ENCODE measurements at regions not wholly inside any gene's neighbourhood (a gene's known extent, or its start where the extent isn't known, plus 50 kb on each side); places are given as distances from the start of the nearest gene placed in this dataset.

- no peak overlapping the region for H2BK15ac ChIP-seq (replicated peaks; ENCODE audit: low read depth)
- H4K8ac ChIP-seq (ENCODE audit: low read depth, low read length): no peak overlapping the region
- WGBS (ENCODE audit: extremely low coverage, insufficient coverage, low lambda C conversion rate): no CpG with 5 or more reads among the region's 9 CpGs
- H3K27ac ChIP-seq (ENCODE audit: low read depth, low read length): no peak overlapping the region
- H3K79me1 ChIP-seq (ENCODE audit: low read length): no peaks in the 10 kb centered on the region
- no peak overlapping the region for H3K56ac ChIP-seq (ENCODE audit: low read length)
- H3K4me3 ChIP-seq (ENCODE audit: low read length): no peak overlapping the region
- H3K4me2 ChIP-seq (ENCODE audit: low read length): no peak overlapping the region
- no peak overlapping the region for H4K5ac ChIP-seq (ENCODE audit: low read length)
- DNase-seq: no peak
- H3K4me1 ChIP-seq (ENCODE audit: control insufficient read depth, low read depth, low read length): peaks cover 2% of the 10 kb centered on the region
- no peak overlapping the region for H2BK5ac ChIP-seq (ENCODE audit: low read length)
- no peaks in the 10 kb centered on the region for H3K36me3 ChIP-seq (ENCODE audit: control insufficient read depth, insufficient read depth, low read length)
- no peak overlapping the region for H3K9ac ChIP-seq (ENCODE audit: low read length)
- no peak overlapping the region for H3K23ac ChIP-seq (ENCODE audit: low read length)
- no peak overlapping the region for H2AK5ac ChIP-seq (ENCODE audit: low read length)
- no peak overlapping the region for H3K18ac ChIP-seq (ENCODE audit: low read length)
- H2BK120ac ChIP-seq (ENCODE audit: low read depth, low read length): no peak overlapping the region
- H3K4ac ChIP-seq (ENCODE audit: low read depth, low read length): no peak overlapping the region
- H3K79me2 ChIP-seq (ENCODE audit: control insufficient read depth, insufficient read depth, low read length): no peaks in the 10 kb centered on the region
- no peaks in the 10 kb centered on the region for H3K27me3 ChIP-seq (ENCODE audit: insufficient read depth, low read length, poor library complexity)
Observed at GRCh38 chr19:30268601-30269000, 103.6 kb upstream of the ZNF536 start.

- no peak overlapping the region for H3K4ac ChIP-seq (ENCODE audit: low read depth, low read length)
- no peak overlapping the region for H3K18ac ChIP-seq (ENCODE audit: low read length)
- no peaks in the 10 kb centered on the region for H3K36me3 ChIP-seq (ENCODE audit: control insufficient read depth, insufficient read depth, low read length)
- H4K5ac ChIP-seq (ENCODE audit: low read length): no peak overlapping the region
- no peak overlapping the region for H3K4me3 ChIP-seq (ENCODE audit: low read length)
- no peak overlapping the region for H4K8ac ChIP-seq (ENCODE audit: low read depth, low read length)
- no peak overlapping the region for H2BK120ac ChIP-seq (ENCODE audit: low read depth, low read length)
- no peak overlapping the region for H3K56ac ChIP-seq (ENCODE audit: low read length)
- H3K27ac ChIP-seq (ENCODE audit: low read depth, low read length): no peak overlapping the region
- H2BK5ac ChIP-seq (ENCODE audit: low read length): no peak overlapping the region
- H3K4me2 ChIP-seq (ENCODE audit: low read length): no peak overlapping the region
- no peaks in the 10 kb centered on the region for H3K27me3 ChIP-seq (ENCODE audit: insufficient read depth, low read length, poor library complexity)
- H2BK15ac ChIP-seq (replicated peaks; ENCODE audit: low read depth): no peak overlapping the region
- no peak overlapping the region for H2AK5ac ChIP-seq (ENCODE audit: low read length)
- H3K79me2 ChIP-seq (ENCODE audit: control insufficient read depth, insufficient read depth, low read length): no peaks in the 10 kb centered on the region
- no CpG with 5 or more reads among the region's 9 CpGs for WGBS (ENCODE audit: extremely low coverage, insufficient coverage, low lambda C conversion rate)
- no peak for DNase-seq
- no peak overlapping the region for H3K23ac ChIP-seq (ENCODE audit: low read length)
- H3K9ac ChIP-seq (ENCODE audit: low read length): no peak overlapping the region
- H3K79me1 ChIP-seq (ENCODE audit: low read length): no peaks in the 10 kb centered on the region
- no peaks in the 10 kb centered on the region for H3K4me1 ChIP-seq (ENCODE audit: control insufficient read depth, low read depth, low read length)
Observed at GRCh38 chr19:30269638-30270037, 102.5 kb upstream of the ZNF536 start.

- H3K36me3 ChIP-seq (ENCODE audit: control insufficient read depth, insufficient read depth, low read length): no peaks in the 10 kb centered on the region
- H3K4me3 ChIP-seq (ENCODE audit: low read length): no peak overlapping the region
- no peak overlapping the region for H3K56ac ChIP-seq (ENCODE audit: low read length)
- no peak overlapping the region for H4K8ac ChIP-seq (ENCODE audit: low read depth, low read length)
- WGBS (ENCODE audit: extremely low coverage, insufficient coverage, low lambda C conversion rate): no CpG with 5 or more reads among the region's 5 CpGs
- no peak overlapping the region for H3K4me2 ChIP-seq (ENCODE audit: low read length)
- no peak overlapping the region for H3K23ac ChIP-seq (ENCODE audit: low read length)
- H3K9ac ChIP-seq (ENCODE audit: low read length): no peak overlapping the region
- no peak overlapping the region for H2BK120ac ChIP-seq (ENCODE audit: low read depth, low read length)
- no peaks in the 10 kb centered on the region for H3K79me1 ChIP-seq (ENCODE audit: low read length)
- H2BK15ac ChIP-seq (replicated peaks; ENCODE audit: low read depth): no peak overlapping the region
- no peaks in the 10 kb centered on the region for H3K4me1 ChIP-seq (ENCODE audit: control insufficient read depth, low read depth, low read length)
- no peaks in the 10 kb centered on the region for H3K27me3 ChIP-seq (ENCODE audit: insufficient read depth, low read length, poor library complexity)
- no peak overlapping the region for H2AK5ac ChIP-seq (ENCODE audit: low read length)
- no peak overlapping the region for H3K27ac ChIP-seq (ENCODE audit: low read depth, low read length)
- H4K5ac ChIP-seq (ENCODE audit: low read length): no peak overlapping the region
- H3K4ac ChIP-seq (ENCODE audit: low read depth, low read length): no peak overlapping the region
- no peak for DNase-seq
- no peak overlapping the region for H3K18ac ChIP-seq (ENCODE audit: low read length)
- H2BK5ac ChIP-seq (ENCODE audit: low read length): no peak overlapping the region
- H3K79me2 ChIP-seq (ENCODE audit: control insufficient read depth, insufficient read depth, low read length): no peaks in the 10 kb centered on the region
Observed at GRCh38 chr19:30271816-30272215, 100.4 kb upstream of the ZNF536 start.

- Histone ChIP-seq H3K27me3 (ENCODE audit: insufficient read depth, low read length, poor library complexity) (no peaks in the 10 kb centered on the region), H3K56ac (ENCODE audit: low read length) (no peak overlapping the region), H3K18ac (ENCODE audit: low read length) (no peak overlapping the region), H3K4me2 (ENCODE audit: low read length) (no peak overlapping the region), H2BK15ac (replicated peaks; ENCODE audit: low read depth) (no peak overlapping the region), H3K4ac (ENCODE audit: low read depth, low read length) (no peak overlapping the region), H2BK5ac (ENCODE audit: low read length) (no peak overlapping the region), H3K9ac (ENCODE audit: low read length) (no peak overlapping the region), H3K79me2 (ENCODE audit: control insufficient read depth, insufficient read depth, low read length) (no peaks in the 10 kb centered on the region), H3K4me1 (ENCODE audit: control insufficient read depth, low read depth, low read length) (no peaks in the 10 kb centered on the region), H4K8ac (ENCODE audit: low read depth, low read length) (no peak overlapping the region), H3K4me3 (ENCODE audit: low read length) (no peak overlapping the region), H3K27ac (ENCODE audit: low read depth, low read length) (no peak overlapping the region), H3K79me1 (ENCODE audit: low read length) (no peaks in the 10 kb centered on the region), H3K23ac (ENCODE audit: low read length) (no peak overlapping the region), H4K5ac (ENCODE audit: low read length) (no peak overlapping the region), H2BK120ac (ENCODE audit: low read depth, low read length) (no peak overlapping the region), H2AK5ac (ENCODE audit: low read length) (no peak overlapping the region), H3K36me3 (ENCODE audit: control insufficient read depth, insufficient read depth, low read length) (no peaks in the 10 kb centered on the region)
- no peak for DNase-seq
- no CpG with 5 or more reads among the region's 3 CpGs for WGBS (ENCODE audit: extremely low coverage, insufficient coverage, low lambda C conversion rate)
Observed at GRCh38 chr19:30272554-30272953, 99.6 kb upstream of the ZNF536 start.

GRCh38 chr19:30273184-30273583, 99.0 kb upstream of the ZNF536 start:
- no peak overlapping the region for H2BK120ac ChIP-seq (ENCODE audit: low read depth, low read length)
- no peak overlapping the region for H2BK5ac ChIP-seq (ENCODE audit: low read length)
- H3K36me3 ChIP-seq (ENCODE audit: control insufficient read depth, insufficient read depth, low read length): no peaks in the 10 kb centered on the region
- H4K8ac ChIP-seq (ENCODE audit: low read depth, low read length): no peak overlapping the region
- no peak overlapping the region for H3K4me2 ChIP-seq (ENCODE audit: low read length)
- no peak overlapping the region for H3K18ac ChIP-seq (ENCODE audit: low read length)
- DNase-seq: no peak
- no peaks in the 10 kb centered on the region for H3K27me3 ChIP-seq (ENCODE audit: insufficient read depth, low read length, poor library complexity)
- no peak overlapping the region for H2AK5ac ChIP-seq (ENCODE audit: low read length)
- no peaks in the 10 kb centered on the region for H3K79me2 ChIP-seq (ENCODE audit: control insufficient read depth, insufficient read depth, low read length)
- H3K4me1 ChIP-seq (ENCODE audit: control insufficient read depth, low read depth, low read length): no peaks in the 10 kb centered on the region
- H3K27ac ChIP-seq (ENCODE audit: low read depth, low read length): no peak overlapping the region
- no peak overlapping the region for H3K9ac ChIP-seq (ENCODE audit: low read length)
- no peak overlapping the region for H2BK15ac ChIP-seq (replicated peaks; ENCODE audit: low read depth)
- no peaks in the 10 kb centered on the region for H3K79me1 ChIP-seq (ENCODE audit: low read length)
- no CpG with 5 or more reads among the region's 2 CpGs for WGBS (ENCODE audit: extremely low coverage, insufficient coverage, low lambda C conversion rate)
- no peak overlapping the region for H3K56ac ChIP-seq (ENCODE audit: low read length)
- H3K23ac ChIP-seq (ENCODE audit: low read length): no peak overlapping the region
- H4K5ac ChIP-seq (ENCODE audit: low read length): no peak overlapping the region
- no peak overlapping the region for H3K4me3 ChIP-seq (ENCODE audit: low read length)
- no peak overlapping the region for H3K4ac ChIP-seq (ENCODE audit: low read depth, low read length)

- no peak overlapping the region for H2AK5ac ChIP-seq (ENCODE audit: low read length)
- H3K4me3 ChIP-seq (ENCODE audit: low read length): no peak overlapping the region
- H3K79me1 ChIP-seq (ENCODE audit: low read length): no peaks in the 10 kb centered on the region
- no peaks in the 10 kb centered on the region for H3K27me3 ChIP-seq (ENCODE audit: insufficient read depth, low read length, poor library complexity)
- H2BK5ac ChIP-seq (ENCODE audit: low read length): no peak overlapping the region
- no peak overlapping the region for H3K23ac ChIP-seq (ENCODE audit: low read length)
- H3K9ac ChIP-seq (ENCODE audit: low read length): no peak overlapping the region
- H3K18ac ChIP-seq (ENCODE audit: low read length): no peak overlapping the region
- H4K8ac ChIP-seq (ENCODE audit: low read depth, low read length): no peak overlapping the region
- H3K36me3 ChIP-seq (ENCODE audit: control insufficient read depth, insufficient read depth, low read length): no peaks in the 10 kb centered on the region
- H3K4ac ChIP-seq (ENCODE audit: low read depth, low read length): no peak overlapping the region
- H2BK120ac ChIP-seq (ENCODE audit: low read depth, low read length): no peak overlapping the region
- no peak overlapping the region for H2BK15ac ChIP-seq (replicated peaks; ENCODE audit: low read depth)
- no peaks in the 10 kb centered on the region for H3K4me1 ChIP-seq (ENCODE audit: control insufficient read depth, low read depth, low read length)
- no peak overlapping the region for H4K5ac ChIP-seq (ENCODE audit: low read length)
- no peak overlapping the region for H3K4me2 ChIP-seq (ENCODE audit: low read length)
- no CpG with 5 or more reads among the region's 3 CpGs for WGBS (ENCODE audit: extremely low coverage, insufficient coverage, low lambda C conversion rate)
- DNase-seq: no peak
- no peak overlapping the region for H3K27ac ChIP-seq (ENCODE audit: low read depth, low read length)
- H3K56ac ChIP-seq (ENCODE audit: low read length): no peak overlapping the region
- H3K79me2 ChIP-seq (ENCODE audit: control insufficient read depth, insufficient read depth, low read length): no peaks in the 10 kb centered on the region
Observed at GRCh38 chr19:30274987-30275386, 97.2 kb upstream of the ZNF536 start.

Data from mesendoderm (in vitro differentiated cells).